HUES6 (cell line): ENCODE measurements at regions not wholly inside any gene's neighbourhood (a gene's known extent, or its start where the extent isn't known, plus 50 kb on each side); places are given as distances from the start of the nearest gene placed in this dataset.

Source experiments
- H3K27ac ChIP-seq: 2 replicates; pipeline ENCODE4 v1.7.0; 2013; ENCODE audit warnings: low read depth, mild to moderate bottlenecking, low read length, inconsistent platforms
- H3K27me3 ChIP-seq: 2 replicates; pipeline ENCODE4 v1.6.1; 2013; ENCODE audit warnings: low read length; ENCODE audit not compliant: control insufficient read depth, insufficient read depth
- H3K36me3 ChIP-seq: 2 replicates; pipeline ENCODE4 v1.6.1; 2013; ENCODE audit warnings: low read length; ENCODE audit not compliant: control insufficient read depth, insufficient read depth
- H3K4me1 ChIP-seq: 2 replicates; pipeline ENCODE4 v1.6.1; 2013; ENCODE audit warnings: low read length; ENCODE audit not compliant: control insufficient read depth, insufficient read depth
- H3K4me3 ChIP-seq: 2 replicates; pipeline ENCODE4 v1.5.1; 2013; ENCODE audit warnings: low read depth, low read length
- H3K9ac ChIP-seq: one replicate; pipeline ENCODE4 v1.6.1; 2013; ENCODE audit warnings: mild to moderate bottlenecking, low read length
- H3K9me3 ChIP-seq: 2 replicates; pipeline ENCODE4 v1.6.1; 2013; ENCODE audit warnings: low read depth, low read length; ENCODE audit not compliant: control insufficient read depth, insufficient read depth

- peaks cover 8% of the 10 kb centered on the region; the same call in 1 of the 2 replicates for H3K36me3 ChIP-seq
- no peaks in the 10 kb centered on the region for H3K9me3 ChIP-seq
- 0 out of 2 replicates have a peak, but pooled peaks cover 5% of the 10 kb centered on the region for H3K4me1 ChIP-seq
- no peak overlapping the region for H3K4me3 ChIP-seq
- no peaks in the 10 kb centered on the region for H3K27me3 ChIP-seq
- no peak overlapping the region for H3K9ac ChIP-seq
- no peak overlapping the region for H3K27ac ChIP-seq
Measured at GRCh38 chr3:159898147-159898546, 90.5 kb upstream of the IL12A start.

DNA sequence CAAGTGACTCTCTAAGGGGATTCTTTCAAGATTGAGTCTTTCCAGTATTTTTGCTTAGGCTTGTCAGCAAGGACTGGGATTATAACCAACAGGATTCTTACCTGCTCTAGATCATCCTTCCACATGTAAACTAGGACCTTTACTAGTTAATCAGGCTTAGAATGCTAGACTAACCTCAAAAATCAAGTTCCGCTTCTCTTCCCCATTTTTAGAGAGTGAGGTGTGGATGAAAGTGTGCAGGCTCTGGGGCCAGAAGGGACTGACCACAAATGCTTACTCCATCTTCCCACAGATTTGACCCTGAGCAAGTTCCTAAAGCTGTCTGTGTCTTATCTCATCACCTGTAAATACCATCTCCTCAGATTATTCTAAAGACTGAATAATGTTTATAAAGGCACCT, 89.5 kb upstream of the IL12A start:
- no peak overlapping the region for H3K4me3 ChIP-seq
- no peak overlapping the region for H3K27ac ChIP-seq
- no peaks in the 10 kb centered on the region for H3K9me3 ChIP-seq
- peaks cover 5% of the 10 kb centered on the region; the same call in 1 of the 2 replicates for H3K36me3 ChIP-seq
- H3K27me3 ChIP-seq, result no peaks in the 10 kb centered on the region
- 0 out of 2 replicates have a peak, but pooled peaks cover 6% of the 10 kb centered on the region for H3K4me1 ChIP-seq
- H3K9ac ChIP-seq, result no peak overlapping the region

GRCh38 chr3:159902546-159903314, 85.9 kb upstream of the IL12A start:
- Histone ChIP-seq H3K9ac (no peak overlapping the region), H3K4me3 (no peak overlapping the region), H3K27me3 (no peaks in the 10 kb centered on the region), H3K4me1 (0 out of 2 replicates have a peak, but pooled peaks cover 6% of the 10 kb centered on the region), H3K36me3 (no peaks in the 10 kb centered on the region), H3K9me3 (no peaks in the 10 kb centered on the region), H3K27ac (no peak overlapping the region)

- no peaks in the 10 kb centered on the region for H3K36me3 ChIP-seq
- 0 out of 2 replicates have a peak, but pooled peaks cover 6% of the 10 kb centered on the region for H3K4me1 ChIP-seq
- H3K27me3 ChIP-seq, result no peaks in the 10 kb centered on the region
- H3K9me3 ChIP-seq, result no peaks in the 10 kb centered on the region
- H3K4me3 ChIP-seq, result no peak overlapping the region
- no peak overlapping the region for H3K27ac ChIP-seq
- no peak overlapping the region for H3K9ac ChIP-seq
Measured at GRCh38 chr3:159904455-159904854, 84.2 kb upstream of the IL12A start.

DNA sequence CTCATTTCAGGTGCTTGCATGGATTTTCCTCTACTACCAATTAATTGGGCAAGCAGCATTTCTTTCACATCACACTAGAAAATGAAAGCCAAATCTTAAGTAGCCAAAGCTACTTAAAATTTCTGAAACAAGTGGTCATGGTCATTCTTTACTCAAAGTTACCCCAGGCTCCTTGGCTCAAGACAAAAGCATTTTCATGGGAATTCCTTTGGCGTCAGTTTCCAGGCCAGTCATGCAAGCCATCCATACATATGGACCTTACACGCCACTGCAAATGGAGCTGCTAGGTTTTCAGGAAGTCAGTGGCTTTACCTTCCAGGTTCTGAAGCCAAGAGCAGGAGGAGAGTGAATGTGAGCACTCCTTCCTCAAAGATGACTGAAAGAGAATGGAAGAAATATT, 83.7 kb upstream of the IL12A start:
- Histone ChIP-seq H3K27ac (no peak overlapping the region), H3K4me3 (no peak overlapping the region), H3K27me3 (no peaks in the 10 kb centered on the region), H3K9ac (no peak overlapping the region), H3K4me1 (0 out of 2 replicates have a peak, but pooled peaks cover 6% of the 10 kb centered on the region), H3K9me3 (no peaks in the 10 kb centered on the region), H3K36me3 (no peaks in the 10 kb centered on the region)

GRCh38 chr3:159907828-159908227, 80.8 kb upstream of the IL12A start:
- H3K27ac ChIP-seq, result no peak overlapping the region
- 0 out of 2 replicates have a peak, but pooled peaks cover 5% of the 10 kb centered on the region for H3K4me1 ChIP-seq
- no peak overlapping the region for H3K4me3 ChIP-seq
- no peaks in the 10 kb centered on the region for H3K36me3 ChIP-seq
- no peak overlapping the region for H3K9ac ChIP-seq
- H3K9me3 ChIP-seq, result no peaks in the 10 kb centered on the region
- H3K27me3 ChIP-seq, result no peaks in the 10 kb centered on the region

- Histone ChIP-seq H3K9ac (no peak overlapping the region), H3K27ac (no peak overlapping the region), H3K4me3 (no peak overlapping the region)
Measured at GRCh38 chr3:159910991-159911663, 77.5 kb upstream of the IL12A start.

DNA sequence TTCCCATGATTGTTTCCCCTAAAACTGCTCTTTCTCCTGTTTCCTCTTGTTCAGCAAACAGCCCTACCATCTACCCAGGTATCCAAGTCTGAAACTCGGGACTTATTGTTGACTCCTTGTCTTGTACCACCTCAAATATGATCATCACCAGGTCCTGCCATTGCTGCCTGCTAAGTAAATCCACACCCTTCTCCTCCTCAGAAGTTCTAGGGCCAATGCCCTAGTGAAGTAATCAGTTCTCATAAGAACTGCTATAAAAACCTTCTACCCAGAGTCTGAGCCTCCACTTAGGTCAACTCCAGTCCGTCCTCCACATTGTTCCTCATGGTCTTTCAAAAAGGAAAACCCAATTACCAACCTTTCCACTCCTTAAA, 77.0 kb upstream of the IL12A start:
- Histone ChIP-seq H3K9ac (no peak overlapping the region), H3K9me3 (no peaks in the 10 kb centered on the region), H3K36me3 (no peaks in the 10 kb centered on the region), H3K27ac (no peak overlapping the region), H3K27me3 (no peaks in the 10 kb centered on the region), H3K4me3 (no peak overlapping the region), H3K4me1 (no peaks in the 10 kb centered on the region)

More at GRCh38 chr3:159910991-159911663, 77.5 kb upstream of the IL12A start:
- Histone ChIP-seq H3K36me3 (no peaks in the 10 kb centered on the region), H3K4me1 (no peaks in the 10 kb centered on the region), H3K27me3 (no peaks in the 10 kb centered on the region), H3K9me3 (no peaks in the 10 kb centered on the region)

- Histone ChIP-seq H3K4me1 (no peaks in the 10 kb centered on the region), H3K27ac (no peak overlapping the region), H3K27me3 (no peaks in the 10 kb centered on the region), H3K9me3 (no peaks in the 10 kb centered on the region), H3K4me3 (no peak overlapping the region), H3K9ac (no peak overlapping the region), H3K36me3 (no peaks in the 10 kb centered on the region)
Measured at GRCh38 chr3:159913712-159914414, 74.8 kb upstream of the IL12A start.

DNA sequence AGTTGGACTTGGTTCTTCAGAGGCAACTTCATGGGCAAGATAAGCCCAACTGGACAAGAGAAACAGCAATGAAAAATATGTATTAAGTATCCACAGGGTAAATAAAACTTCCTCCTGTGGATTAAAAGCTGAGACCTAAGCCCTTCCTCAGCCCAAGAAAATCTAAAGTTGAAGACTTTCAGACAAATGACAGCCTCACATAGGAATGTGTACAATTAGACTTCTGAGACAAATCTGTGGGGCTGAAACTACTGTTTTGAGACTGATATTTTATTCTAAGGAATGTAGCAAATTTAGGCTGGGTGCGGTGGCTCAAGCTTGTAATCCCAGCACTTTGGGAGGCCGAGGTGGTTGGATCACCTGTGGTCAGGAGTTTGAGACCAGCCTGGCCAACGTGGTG, 74.2 kb upstream of the IL12A start:
- Histone ChIP-seq H3K9ac (no peak overlapping the region), H3K36me3 (no peaks in the 10 kb centered on the region), H3K4me1 (no peaks in the 10 kb centered on the region), H3K27ac (no peak overlapping the region), H3K27me3 (no peaks in the 10 kb centered on the region), H3K9me3 (no peaks in the 10 kb centered on the region), H3K4me3 (no peak overlapping the region)

DNA sequence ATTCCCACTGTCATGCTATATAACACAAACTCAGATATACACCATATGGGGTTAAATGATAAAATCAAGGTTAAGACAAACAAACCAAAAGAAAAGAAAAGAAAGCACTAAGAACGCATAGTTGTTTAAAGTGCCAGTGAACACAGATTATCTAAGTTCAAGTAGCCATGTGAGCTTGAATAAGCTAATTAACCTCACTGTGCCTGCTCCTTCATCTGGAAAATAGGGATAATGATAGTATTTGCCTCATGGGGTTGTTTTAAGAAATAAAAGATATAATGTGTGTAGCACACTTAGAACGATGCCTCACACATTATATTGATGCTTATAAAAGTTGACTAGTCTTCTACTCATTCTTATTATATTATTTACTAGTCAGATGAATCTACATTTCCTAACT, 72.6 kb upstream of the IL12A start:
- H3K27ac ChIP-seq, result no peak overlapping the region
- H3K27me3 ChIP-seq, result no peaks in the 10 kb centered on the region
- H3K9ac ChIP-seq, result no peak overlapping the region
- H3K36me3 ChIP-seq, result no peaks in the 10 kb centered on the region
- no peaks in the 10 kb centered on the region for H3K4me1 ChIP-seq
- H3K9me3 ChIP-seq, result no peaks in the 10 kb centered on the region
- no peak overlapping the region for H3K4me3 ChIP-seq
